GM12878 (cell line): ENCODE measurements at regions not wholly inside any gene's neighbourhood (a gene's known extent, or its start where the extent isn't known, plus 50 kb on each side); places are given as distances from the start of the nearest gene placed in this dataset.

ENCODE experiments used
- ATF2 ChIP-seq: IDR thresholded peaks from 2 replicates; pipeline ENCODE4 v1.6.1; 2012; ENCODE audit warnings: low read length, inconsistent platforms
- ATF3 ChIP-seq: IDR thresholded peaks from 2 replicates; pipeline ENCODE4 v1.6.1; 2011; ENCODE audit warnings: low read depth, mild to moderate bottlenecking, low read length, moderate library complexity, borderline replicate concordance; ENCODE audit errors: extremely low read depth
- CBFB ChIP-seq: IDR thresholded peaks from 2 replicates; pipeline ENCODE4 v1.6.1; 2016; ENCODE audit warnings: antibody characterized with exemption, low read depth
- CHD4 ChIP-seq: fragments of 200-600 bp; sonication (generic); IDR thresholded peaks from 2 replicates; pipeline ENCODE4 v1.6.1; 2016; ENCODE audit warnings: mild to moderate bottlenecking
- CREB1 ChIP-seq: IDR thresholded peaks from 2 replicates; pipeline ENCODE4 v1.6.1; 2012; ENCODE audit warnings: low read depth, mild to moderate bottlenecking, inconsistent platforms
- CTCF ChIP-seq, 3 experiments: IDR thresholded peaks in 2 of 3; conservative IDR thresholded peaks in 1 of 3; 2 replicates each; pipeline ENCODE4 v1.5.1; 2011; ENCODE audit warnings: low read depth in 3 of 3, low read length in 3 of 3, mild to moderate bottlenecking in 3 of 3, control low read depth in 2 of 3, moderate library complexity in 2 of 3, inconsistent platforms in 1 of 3, mixed read lengths in 1 of 3; ENCODE audit not compliant: control insufficient read depth in 2 of 3, insufficient read depth in 1 of 3; ENCODE audit errors: extremely low read depth in 1 of 3
- IRF3 ChIP-seq: fragments of 450-650 bp; IDR thresholded peaks from 2 replicates; pipeline ENCODE4 v1.6.1; 2014; ENCODE audit warnings: mild to moderate bottlenecking
- NBN ChIP-seq: fragments of 450-650 bp; IDR thresholded peaks from 2 replicates; pipeline ENCODE4 v1.6.1; 2016
- NFYA ChIP-seq: IDR thresholded peaks from 2 replicates; pipeline ENCODE4 v1.6.1; 2011; ENCODE audit warnings: low read depth, mild to moderate bottlenecking, low read length, improper control_type of control experiment, borderline replicate concordance
- POLR2A ChIP-seq: IDR thresholded peaks from 2 replicates; pipeline ENCODE4 v1.6.1; 2011; ENCODE audit warnings: low read depth, mild to moderate bottlenecking, low read length
- RFX5 ChIP-seq: IDR thresholded peaks from 2 replicates; pipeline ENCODE4 v1.6.1; 2011; ENCODE audit warnings: low read depth, low read length, improper control_type of control experiment
- SIN3A ChIP-seq: IDR thresholded peaks from 2 replicates; pipeline ENCODE4 v1.6.1; 2012; ENCODE audit warnings: low read depth, low read length, improper control_type of control experiment
- ZBTB33 ChIP-seq: fragments of 450-650 bp; IDR thresholded peaks from 2 replicates; pipeline ENCODE4 v1.6.1; 2017; ENCODE audit warnings: mild to moderate bottlenecking

- TF ChIP-seq SIN3A (no peak), CTCF (IDR thresholded peaks at IDR 0.05 in 2 of 3, conservative IDR thresholded peaks at IDR 0.05 in 1 of 3; ENCODE audit: control insufficient read depth in 2 of 3, extremely low read depth in 1 of 3, insufficient read depth in 1 of 3, low read depth in 3 of 3, low read length in 3 of 3) (peak; percentile 68 to 77 (median 72)), NFYA (no peak), ZBTB33 (no peak), ATF2 (no peak), RFX5 (no peak), POLR2A (no peak), CBFB (no peak), CHD4 (no peak), NBN (no peak), ATF3 (no peak), CREB1 (no peak), IRF3 (no peak)
Measured at GRCh38 chr11:23540101-23540561, 679.9 kb upstream of the CCDC179 start.
